ENCODE measurements at regions not wholly inside any gene's neighbourhood (a gene's known extent, or its start where the extent isn't known, plus 50 kb on each side); places are given as distances from the start of the nearest gene placed in this dataset.

- TF ChIP-seq, protein P1, sequence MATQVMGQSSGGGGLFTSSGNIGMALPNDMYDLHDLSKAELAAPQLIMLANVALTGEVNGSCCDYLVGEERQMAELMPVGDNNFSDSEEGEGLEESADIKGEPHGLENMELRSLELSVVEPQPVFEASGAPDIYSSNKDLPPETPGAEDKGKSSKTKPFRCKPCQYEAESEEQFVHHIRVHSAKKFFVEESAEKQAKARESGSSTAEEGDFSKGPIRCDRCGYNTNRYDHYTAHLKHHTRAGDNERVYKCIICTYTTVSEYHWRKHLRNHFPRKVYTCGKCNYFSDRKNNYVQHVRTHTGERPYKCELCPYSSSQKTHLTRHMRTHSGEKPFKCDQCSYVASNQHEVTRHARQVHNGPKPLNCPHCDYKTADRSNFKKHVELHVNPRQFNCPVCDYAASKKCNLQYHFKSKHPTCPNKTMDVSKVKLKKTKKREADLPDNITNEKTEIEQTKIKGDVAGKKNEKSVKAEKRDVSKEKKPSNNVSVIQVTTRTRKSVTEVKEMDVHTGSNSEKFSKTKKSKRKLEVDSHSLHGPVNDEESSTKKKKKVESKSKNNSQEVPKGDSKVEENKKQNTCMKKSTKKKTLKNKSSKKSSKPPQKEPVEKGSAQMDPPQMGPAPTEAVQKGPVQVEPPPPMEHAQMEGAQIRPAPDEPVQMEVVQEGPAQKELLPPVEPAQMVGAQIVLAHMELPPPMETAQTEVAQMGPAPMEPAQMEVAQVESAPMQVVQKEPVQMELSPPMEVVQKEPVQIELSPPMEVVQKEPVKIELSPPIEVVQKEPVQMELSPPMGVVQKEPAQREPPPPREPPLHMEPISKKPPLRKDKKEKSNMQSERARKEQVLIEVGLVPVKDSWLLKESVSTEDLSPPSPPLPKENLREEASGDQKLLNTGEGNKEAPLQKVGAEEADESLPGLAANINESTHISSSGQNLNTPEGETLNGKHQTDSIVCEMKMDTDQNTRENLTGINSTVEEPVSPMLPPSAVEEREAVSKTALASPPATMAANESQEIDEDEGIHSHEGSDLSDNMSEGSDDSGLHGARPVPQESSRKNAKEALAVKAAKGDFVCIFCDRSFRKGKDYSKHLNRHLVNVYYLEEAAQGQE (IDR thresholded peaks at IDR 0.05; ENCODE audit: unreplicated experiment) = no peak
- no peak for TF ChIP-seq JUNB (IDR thresholded peaks at IDR 0.05; ENCODE audit: unreplicated experiment)
- no peak for TF ChIP-seq ZNF114 (CRISPR knock-in tag; IDR thresholded peaks at IDR 0.05)
- TF ChIP-seq ZNF331 (CRISPR knock-in tag; IDR thresholded peaks at IDR 0.05; ENCODE audit: low read depth) = no peak
- no peak for TF ChIP-seq CREB1 (CRISPR knock-in tag; IDR thresholded peaks at IDR 0.05; ENCODE audit: low read depth)
- TF ChIP-seq POLR2AphosphoS5 (IDR thresholded peaks at IDR 0.05; ENCODE audit: low read depth) = no peak
- no peak for TF ChIP-seq CTCF (conservative IDR thresholded peaks at IDR 0.05; ENCODE audit: low read depth in 2 of 2)
Measured at GRCh38 chr5:86997516-86997915, 270.2 kb upstream of the RASA1 start (continued).

- Histone ChIP-seq H3K4me2 (no peak overlapping the region), H4K20me1 (replicated peaks; ENCODE audit: insufficient read depth) (no peaks in the 10 kb centered on the region), H3K4me1 (ENCODE audit: insufficient read depth) (no peaks in the 10 kb centered on the region), H2AFZ (no peak overlapping the region), H3K27me3 (ENCODE audit: insufficient read depth) (no peaks in the 10 kb centered on the region), H3K4me3 (no peak overlapping the region), H3K27ac (ENCODE audit: low read depth) (no peak overlapping the region), H3K36me3 (ENCODE audit: insufficient read depth) (no peaks in the 10 kb centered on the region), H3K9me2 (ENCODE audit: insufficient read depth) (no peaks in the 10 kb centered on the region), H3K79me2 (replicated peaks; ENCODE audit: insufficient read depth) (no peaks in the 10 kb centered on the region), H3F3A (replicated peaks; ENCODE audit: low read depth) (no peaks in the 10 kb centered on the region)
- TF ChIP-seq ZNF114 (CRISPR knock-in tag; IDR thresholded peaks at IDR 0.05) (no peak), JUNB (IDR thresholded peaks at IDR 0.05; ENCODE audit: unreplicated experiment) (no peak), POLR2AphosphoS5 (IDR thresholded peaks at IDR 0.05; ENCODE audit: low read depth) (no peak), EZH2 (IDR thresholded peaks at IDR 0.05; ENCODE audit: low read depth, unreplicated experiment) (no peak)
- TF ChIP-seq, protein P1 (IDR thresholded peaks at IDR 0.05; ENCODE audit: unreplicated experiment) = no peak
- Mint-ChIP-seq H3K36me3 (ENCODE audit: low read depth) (no peaks in the 10 kb centered on the region), H3K27ac (no peak overlapping the region), H3K27me3 (ENCODE audit: insufficient read depth, low read depth, poor library complexity) (no peaks in the 10 kb centered on the region), H3K9me3 (no peaks in the 10 kb centered on the region), H3K4me3 (no peak overlapping the region), H3K4me1 (no peaks in the 10 kb centered on the region)
- DNase-seq (ENCODE audit: low spot score) (no peak), ATAC-seq (no peak)
Measured at GRCh38 chr5:86999951-87000350, 267.7 kb upstream of the RASA1 start.

Data from GM23338 (cell line).